Activated CD4-positive, alpha-beta T cell treated with anti-CD3 and anti-CD28 coated beads, Interleukin-2, amount 50 U/mL, for 16 hours (primary cell): ENCODE measurements at regions not wholly inside any gene's neighbourhood (a gene's known extent, or its start where the extent isn't known, plus 50 kb on each side); places are given as distances from the start of the nearest gene placed in this dataset.
A peak's percentile ranks its signal among the peaks of the same experiment; 100 is the strongest.
"Not testable (repeated sequence)": the region's sequence is repeated elsewhere in the genome, so short reads cannot be mapped to it uniquely, and the experiment has no call there.

Source experiments
- DNase-seq: peaks from one replicate; pipeline ENCODE4 v3.0.0-alpha.2; 2020

- DNase-seq: no peak
These were observed 191.3 kb upstream of the ZNF32 start for GRCh38 chr10:43839973-43840372.

GRCh38 chr10:43834751-43835150 lies 186.1 kb upstream of the ZNF32 start:
- not testable (repeated sequence) for DNase-seq

GRCh38 chr10:43827853-43828252 lies 179.2 kb upstream of the ZNF32 start:
- DNase-seq: no peak

- no peak for DNase-seq
These were observed 177.3 kb upstream of the ZNF32 start for GRCh38 chr10:43825984-43826383.

- DNase-seq: no peak
These were observed 176.7 kb upstream of the ZNF32 start for GRCh38 chr10:43825421-43825820.

GRCh38 chr10:43824934-43825333 lies 176.3 kb upstream of the ZNF32 start:
- no peak for DNase-seq

GRCh38 chr10:43822631-43823580 lies 174.2 kb upstream of the ZNF32 start:
- DNase-seq: no peak

GRCh38 chr10:43821103-43821502 lies 172.4 kb upstream of the ZNF32 start:
- DNase-seq: no peak

- DNase-seq: no peak
These were observed 172.0 kb upstream of the ZNF32 start for GRCh38 chr10:43820663-43821062.

GRCh38 chr10:43819464-43820230 lies 171.0 kb upstream of the ZNF32 start:
- DNase-seq: no peak

GRCh38 chr10:43818687-43819086 lies 170.0 kb upstream of the ZNF32 start:
- no peak for DNase-seq

GRCh38 chr10:43817368-43817767 lies 168.7 kb upstream of the ZNF32 start:
- no peak for DNase-seq

GRCh38 chr10:43816351-43817321 lies 168.0 kb upstream of the ZNF32 start:
- peak; percentile 88 for DNase-seq

GRCh38 chr10:43815181-43815885 lies 166.7 kb upstream of the ZNF32 start:
- no peak for DNase-seq

- DNase-seq: no peak
These were observed 166.0 kb upstream of the ZNF32 start for GRCh38 chr10:43814663-43815062.

GRCh38 chr10:43811871-43812270 lies 163.2 kb upstream of the ZNF32 start:
- no peak for DNase-seq

- no peak for DNase-seq
These were observed 160.7 kb upstream of the ZNF32 start for GRCh38 chr10:43809211-43809930.

- DNase-seq: peak; percentile 64
These were observed 159.5 kb upstream of the ZNF32 start for GRCh38 chr10:43808136-43808535.

- no peak for DNase-seq
These were observed 158.4 kb upstream of the ZNF32 start for GRCh38 chr10:43806831-43807640.

GRCh38 chr10:43803791-43804190 lies 155.1 kb upstream of the ZNF32 start:
- DNase-seq: no peak
